Activated CD8-positive, alpha-beta T cell treated with anti-CD3 and anti-CD28 coated beads for 36 hours (primary cell): ENCODE measurements at regions not wholly inside any gene's neighbourhood (a gene's known extent, or its start where the extent isn't known, plus 50 kb on each side); places are given as distances from the start of the nearest gene placed in this dataset.
"Not testable (repeated sequence)": the region's sequence is repeated elsewhere in the genome, so short reads cannot be mapped to it uniquely, and the experiment has no call there.

Experiments
- ATAC-seq: fragments of 200-7000 bp; cut with Tn5 transposase; one replicate; pipeline ENCODE4 v1.10.0; 2021; ENCODE audit warnings: mild to moderate bottlenecking, moderate library complexity
- CTCF ChIA-PET: fragments of 350-600 bp; sonication (Branson Sonifier 250); formaldehyde crosslinking; loops from one replicate; lab custom pipeline; 2021; ENCODE audit warnings: antibody characterized with exemption; lab: Charles Lee
- POLR2A ChIA-PET: fragments of 350-600 bp; sonication (Branson Sonifier 250); formaldehyde crosslinking; loops from one replicate; lab custom pipeline; 2021; ENCODE audit warnings: antibody characterized with exemption; lab: Charles Lee
- DNase-seq: peaks from one replicate; pipeline ENCODE4 v3.0.0-alpha.2; 2020
- H3K27ac Mint-ChIP-seq: one replicate; pipeline ENCODE4 v1.8.0; 2021; ENCODE audit warnings: mild to moderate bottlenecking, mixed read lengths
- H3K27me3 Mint-ChIP-seq: one replicate; pipeline ENCODE4 v1.8.0; 2021; ENCODE audit warnings: mixed read lengths
- H3K36me3 Mint-ChIP-seq: one replicate; pipeline ENCODE4 v1.8.0; 2021; ENCODE audit warnings: low read depth, mixed read lengths
- H3K4me1 Mint-ChIP-seq: one replicate; pipeline ENCODE4 v1.8.0; 2021; ENCODE audit warnings: low read depth, mixed read lengths
- H3K4me3 Mint-ChIP-seq: one replicate; pipeline ENCODE4 v1.8.0; 2021; ENCODE audit warnings: mild to moderate bottlenecking, moderate library complexity, mixed read lengths
- H3K9me3 Mint-ChIP-seq: one replicate; pipeline ENCODE4 v1.8.0; 2021; ENCODE audit warnings: mixed read lengths
- intact Hi-C: fragments of 100-400 bp; cut with micrococcal nuclease; formaldehyde crosslinking; loops from one replicate; pipeline ENCODE4 v1.10.0; 2022
- TF ChIP-seq, protein P1 (sequence below): fragments of 200-600 bp; IDR thresholded peaks from one replicate; pipeline ENCODE4 v1.8.0; 2022; ENCODE audit warnings: antibody characterized with exemption, mild to moderate bottlenecking

DNA sequence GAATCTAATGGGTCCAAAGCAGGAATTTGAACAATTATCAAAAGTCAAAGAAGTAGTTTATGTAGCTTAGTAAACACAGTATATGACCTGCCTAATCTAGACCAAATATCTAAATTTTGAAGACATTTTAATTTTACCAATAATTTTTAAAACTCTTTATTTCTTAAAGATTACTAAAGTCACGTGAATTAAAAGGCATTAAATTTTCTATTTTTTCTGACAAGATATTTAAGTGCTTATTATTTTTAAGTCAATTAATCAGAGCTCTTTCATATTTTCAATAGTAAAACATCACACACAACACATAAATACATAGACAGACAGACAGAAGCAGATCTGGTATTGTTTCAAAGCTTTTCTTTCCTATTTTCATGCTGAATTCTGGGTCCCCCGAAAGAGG, 89.5 kb downstream of the ZNF467 start:
- Mint-ChIP-seq H3K27ac (no peak overlapping the region), H3K4me3 (no peak overlapping the region), H3K9me3 (peaks cover 11% of the 10 kb centered on the region), H3K4me1 (no peaks in the 10 kb centered on the region), H3K36me3 (no peaks in the 10 kb centered on the region), H3K27me3 (peaks cover 21% of the 10 kb centered on the region)
- ATAC-seq (no peak), DNase-seq (no peak)
- TF ChIP-seq, protein P1, sequence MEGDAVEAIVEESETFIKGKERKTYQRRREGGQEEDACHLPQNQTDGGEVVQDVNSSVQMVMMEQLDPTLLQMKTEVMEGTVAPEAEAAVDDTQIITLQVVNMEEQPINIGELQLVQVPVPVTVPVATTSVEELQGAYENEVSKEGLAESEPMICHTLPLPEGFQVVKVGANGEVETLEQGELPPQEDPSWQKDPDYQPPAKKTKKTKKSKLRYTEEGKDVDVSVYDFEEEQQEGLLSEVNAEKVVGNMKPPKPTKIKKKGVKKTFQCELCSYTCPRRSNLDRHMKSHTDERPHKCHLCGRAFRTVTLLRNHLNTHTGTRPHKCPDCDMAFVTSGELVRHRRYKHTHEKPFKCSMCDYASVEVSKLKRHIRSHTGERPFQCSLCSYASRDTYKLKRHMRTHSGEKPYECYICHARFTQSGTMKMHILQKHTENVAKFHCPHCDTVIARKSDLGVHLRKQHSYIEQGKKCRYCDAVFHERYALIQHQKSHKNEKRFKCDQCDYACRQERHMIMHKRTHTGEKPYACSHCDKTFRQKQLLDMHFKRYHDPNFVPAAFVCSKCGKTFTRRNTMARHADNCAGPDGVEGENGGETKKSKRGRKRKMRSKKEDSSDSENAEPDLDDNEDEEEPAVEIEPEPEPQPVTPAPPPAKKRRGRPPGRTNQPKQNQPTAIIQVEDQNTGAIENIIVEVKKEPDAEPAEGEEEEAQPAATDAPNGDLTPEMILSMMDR, result no peak
- ChIA-PET POLR2A (no interaction called here), CTCF (interaction anchor here (1.4 to 3.4 kb wide), 3 partner anchors 16 to 58 kb away, joined by 4 to 16 read pairs (median 7); no protein-coding TSS in a partner anchor)
- intact Hi-C loops, result no loop called here

DNA sequence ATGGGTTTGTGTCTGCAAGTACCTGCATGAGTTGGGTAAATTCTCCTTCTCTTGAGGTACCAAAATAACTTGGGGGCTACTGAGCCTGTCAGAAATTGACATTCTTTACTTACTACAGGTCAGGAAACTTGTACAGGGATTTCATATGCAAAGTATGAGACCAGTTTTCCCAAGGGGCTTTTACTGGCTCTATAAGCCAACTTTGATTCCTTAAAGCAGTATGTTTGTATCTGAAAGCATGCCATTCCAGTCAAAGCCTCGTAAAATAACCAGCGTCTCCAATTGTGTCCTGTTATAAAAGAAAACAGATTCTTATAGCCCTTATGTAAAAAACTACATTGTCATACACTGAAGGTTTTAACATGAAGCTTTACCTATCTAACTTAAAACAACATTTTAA, 90.2 kb downstream of the ZNF467 start:
- DNase-seq (no peak), ATAC-seq (no peak)
- Mint-ChIP-seq H3K4me1 (no peaks in the 10 kb centered on the region), H3K9me3 (peaks cover 7% of the 10 kb centered on the region), H3K27ac (no peak overlapping the region), H3K4me3 (no peak overlapping the region), H3K36me3 (no peaks in the 10 kb centered on the region), H3K27me3 (peaks cover 17% of the 10 kb centered on the region)
- TF ChIP-seq, protein P1, result no peak
- ChIA-PET POLR2A (no interaction called here), CTCF (interaction anchor here (1.4 to 3.4 kb wide), 3 partner anchors 15 to 59 kb away, joined by 4 to 16 read pairs (median 7); no protein-coding TSS in a partner anchor)
- intact Hi-C loops, result no loop called here

DNA sequence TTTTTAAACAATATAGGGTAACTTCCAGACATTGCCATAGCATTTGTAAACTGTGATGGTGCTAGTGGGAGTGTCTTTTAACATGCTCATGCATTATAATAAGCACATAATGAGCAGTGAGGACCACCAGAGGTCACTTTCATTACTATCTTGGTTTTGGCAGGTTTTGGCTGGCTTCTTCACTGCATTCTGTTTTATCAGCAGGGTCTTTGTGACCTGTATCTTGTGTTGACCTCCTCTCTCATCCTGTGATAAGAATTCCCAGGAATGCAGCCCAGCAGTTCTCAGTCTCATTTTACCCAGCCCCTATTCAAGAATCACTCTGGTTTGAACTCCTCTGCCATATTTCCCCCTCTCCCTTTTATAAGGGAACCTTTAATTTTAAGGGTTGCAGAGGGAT, 91.3 kb downstream of the ZNF467 start:
- DNase-seq (no peak), ATAC-seq (no peak)
- intact Hi-C loops, result no loop called here
- POLR2A ChIA-PET, result no interaction called here
- CTCF ChIA-PET, result interaction anchor here (0.7 to 1.9 kb wide), 3 partner anchors 12 to 19 kb away, joined by 3 to 5 read pairs (median 4); no protein-coding TSS in a partner anchor
- no peaks in the 10 kb centered on the region for H3K36me3 Mint-ChIP-seq
- no peak overlapping the region for H3K27ac Mint-ChIP-seq
- H3K9me3 Mint-ChIP-seq, result peaks cover 7% of the 10 kb centered on the region
- no peaks in the 10 kb centered on the region for H3K4me1 Mint-ChIP-seq
- H3K27me3 Mint-ChIP-seq, result peaks cover 16% of the 10 kb centered on the region
- TF ChIP-seq, protein P1, result no peak
- H3K4me3 Mint-ChIP-seq, result no peak overlapping the region

DNA sequence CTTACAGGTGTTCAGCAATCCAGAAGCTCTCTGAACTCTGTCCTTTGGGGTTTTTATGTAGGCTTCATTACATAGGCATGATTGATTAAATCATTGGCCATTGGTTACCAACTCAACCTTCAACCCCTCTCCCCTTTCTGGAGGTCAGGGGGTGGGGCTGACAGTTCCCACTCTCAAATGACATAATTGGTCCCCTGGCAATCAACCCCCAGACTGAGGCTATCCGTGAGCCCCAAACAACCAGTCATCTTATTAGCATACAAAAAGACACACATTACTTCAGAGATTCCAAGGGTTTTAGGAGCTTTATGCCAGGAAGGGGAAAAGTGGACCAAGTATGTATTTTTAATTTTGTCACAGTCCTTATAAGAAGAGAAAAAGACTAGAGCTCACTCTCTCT, 92.1 kb downstream of the ZNF467 start:
- Mint-ChIP-seq H3K27ac (no peak overlapping the region), H3K9me3 (peaks cover 7% of the 10 kb centered on the region), H3K36me3 (no peaks in the 10 kb centered on the region), H3K27me3 (peaks cover 19% of the 10 kb centered on the region), H3K4me3 (no peak overlapping the region), H3K4me1 (no peaks in the 10 kb centered on the region)
- DNase-seq (no peak), ATAC-seq (no peak)
- TF ChIP-seq, protein P1, result no peak
- ChIA-PET CTCF (interaction anchor here (1.3 kb wide), 1 partner anchor 19 kb away, joined by 5 read pairs; no protein-coding TSS in a partner anchor), POLR2A (no interaction called here)
- intact Hi-C loops, result no loop called here

GRCh38 chr7:149680331-149681025, 92.9 kb downstream of the ZNF467 start:
- Mint-ChIP-seq H3K27ac (no peak overlapping the region), H3K27me3 (peaks cover 19% of the 10 kb centered on the region), H3K9me3 (peaks cover 7% of the 10 kb centered on the region), H3K4me3 (no peak overlapping the region), H3K36me3 (no peaks in the 10 kb centered on the region), H3K4me1 (no peaks in the 10 kb centered on the region)
- DNase-seq (no peak), ATAC-seq (no peak)
- ChIA-PET CTCF (interaction anchor here (1.3 to 1.6 kb wide), 3 partner anchors 18 to 61 kb away, joined by 5 to 6 read pairs (median 5); no protein-coding TSS in a partner anchor), POLR2A (interaction anchor here (0.7 kb wide), 1 partner anchor 14 kb away, joined by 4 read pairs; no protein-coding TSS in a partner anchor)
- intact Hi-C loops, result no loop called here
- TF ChIP-seq, protein P1, result no peak

- H3K4me3 Mint-ChIP-seq, H3K36me3 Mint-ChIP-seq, ATAC-seq, CTCF ChIA-PET, intact Hi-C loops, H3K4me1 Mint-ChIP-seq, H3K9me3 Mint-ChIP-seq, POLR2A ChIA-PET, H3K27ac Mint-ChIP-seq, DNase-seq: not testable (repeated sequence)
- H3K27me3 Mint-ChIP-seq, result peaks cover 27% of the 10 kb centered on the region
These were observed 98.5 kb downstream of the ZNF467 start for GRCh38 chr7:149674728-149675385.
